OCI-LY3 (cell line): ENCODE measurements at regions not wholly inside any gene's neighbourhood (a gene's known extent, or its start where the extent isn't known, plus 50 kb on each side); places are given as distances from the start of the nearest gene placed in this dataset.

Experiments used
- EZH2phosphoT487 ChIP-seq: fragments of 200-600 bp; shearing (Covaris generic); IDR thresholded peaks from 2 replicates; pipeline ENCODE4 v1.6.1; 2018; ENCODE audit warnings: antibody characterized with exemption, mixed run types, low read depth
- TF ChIP-seq, protein P1 (sequence below): fragments of 200-600, 300-600 bp; sonication (generic); IDR thresholded peaks from 2 replicates; pipeline ENCODE4 v1.5.1; 2014; ENCODE audit warnings: antibody characterized with exemption, low read length, low read depth

DNA sequence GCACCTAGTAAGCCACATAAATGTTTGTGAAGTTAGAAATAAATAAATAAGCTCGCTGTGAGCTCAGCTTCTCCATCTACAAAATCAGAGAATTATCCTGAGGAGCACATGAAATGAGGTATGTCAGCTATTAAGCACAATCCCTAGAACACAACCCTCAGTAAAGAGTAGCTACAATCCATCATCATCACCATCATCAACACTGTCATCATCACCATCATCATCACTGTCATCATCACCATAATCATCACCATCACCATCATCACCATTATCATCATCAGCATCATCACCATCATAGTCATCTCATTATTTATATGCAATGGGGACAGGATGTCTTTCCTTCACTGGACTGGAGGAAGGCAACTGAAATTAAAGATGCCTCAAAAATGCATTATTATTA lies 189.6 kb downstream of the NPHP4 start:
- TF ChIP-seq, protein P1, sequence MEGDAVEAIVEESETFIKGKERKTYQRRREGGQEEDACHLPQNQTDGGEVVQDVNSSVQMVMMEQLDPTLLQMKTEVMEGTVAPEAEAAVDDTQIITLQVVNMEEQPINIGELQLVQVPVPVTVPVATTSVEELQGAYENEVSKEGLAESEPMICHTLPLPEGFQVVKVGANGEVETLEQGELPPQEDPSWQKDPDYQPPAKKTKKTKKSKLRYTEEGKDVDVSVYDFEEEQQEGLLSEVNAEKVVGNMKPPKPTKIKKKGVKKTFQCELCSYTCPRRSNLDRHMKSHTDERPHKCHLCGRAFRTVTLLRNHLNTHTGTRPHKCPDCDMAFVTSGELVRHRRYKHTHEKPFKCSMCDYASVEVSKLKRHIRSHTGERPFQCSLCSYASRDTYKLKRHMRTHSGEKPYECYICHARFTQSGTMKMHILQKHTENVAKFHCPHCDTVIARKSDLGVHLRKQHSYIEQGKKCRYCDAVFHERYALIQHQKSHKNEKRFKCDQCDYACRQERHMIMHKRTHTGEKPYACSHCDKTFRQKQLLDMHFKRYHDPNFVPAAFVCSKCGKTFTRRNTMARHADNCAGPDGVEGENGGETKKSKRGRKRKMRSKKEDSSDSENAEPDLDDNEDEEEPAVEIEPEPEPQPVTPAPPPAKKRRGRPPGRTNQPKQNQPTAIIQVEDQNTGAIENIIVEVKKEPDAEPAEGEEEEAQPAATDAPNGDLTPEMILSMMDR: no peak
- TF ChIP-seq EZH2phosphoT487: no peak
